IPS-15b (cell line): ENCODE measurements at regions not wholly inside any gene's neighbourhood (a gene's known extent, or its start where the extent isn't known, plus 50 kb on each side); places are given as distances from the start of the nearest gene placed in this dataset.

Source experiments
- H3K27me3 ChIP-seq: one replicate; pipeline ENCODE4 v1.6.1; 2013; ENCODE audit warnings: low read length; ENCODE audit not compliant: control insufficient read depth, insufficient read depth
- H3K36me3 ChIP-seq: one replicate; pipeline ENCODE4 v1.6.1; 2013; ENCODE audit warnings: low read length; ENCODE audit not compliant: control insufficient read depth, insufficient read depth
- H3K4me1 ChIP-seq: one replicate; pipeline ENCODE4 v1.6.1; 2013; ENCODE audit warnings: mild to moderate bottlenecking, low read length; ENCODE audit not compliant: control insufficient read depth, insufficient read depth
- H3K4me3 ChIP-seq: one replicate; pipeline ENCODE4 v1.5.1; 2013; ENCODE audit warnings: low read depth, low read length
- H3K9ac ChIP-seq: one replicate; pipeline ENCODE4 v1.6.1; 2013; ENCODE audit warnings: low read depth, mild to moderate bottlenecking, low read length
- H3K9me3 ChIP-seq: one replicate; pipeline ENCODE4 v1.6.1; 2013; ENCODE audit warnings: mild to moderate bottlenecking, low read length; ENCODE audit not compliant: control insufficient read depth, insufficient read depth

DNA sequence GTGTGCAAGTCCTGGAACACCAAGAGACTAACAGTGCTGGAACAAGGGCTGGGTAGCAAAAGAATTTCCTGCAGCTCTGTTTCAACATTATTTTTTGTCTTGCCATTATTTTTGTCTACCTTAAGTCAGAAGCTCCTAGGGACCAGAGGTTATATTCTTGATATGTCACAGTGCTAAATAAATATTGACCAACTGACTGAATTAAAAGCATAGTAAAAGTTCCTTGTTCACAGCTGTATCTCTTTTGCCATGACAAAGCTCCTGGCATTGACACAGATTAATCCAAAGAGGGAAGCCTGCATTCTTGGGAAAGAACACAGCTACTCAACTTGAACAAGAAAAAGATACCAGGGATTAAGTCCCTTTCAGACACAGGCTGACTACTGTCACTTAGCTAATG is 136.5 kb downstream of the SPTSSA start:
- Histone ChIP-seq H3K9me3 (no peaks in the 10 kb centered on the region), H3K4me1 (no peaks in the 10 kb centered on the region), H3K36me3 (no peaks in the 10 kb centered on the region), H3K9ac (no peak overlapping the region), H3K4me3 (no peak overlapping the region), H3K27me3 (no peaks in the 10 kb centered on the region)

DNA sequence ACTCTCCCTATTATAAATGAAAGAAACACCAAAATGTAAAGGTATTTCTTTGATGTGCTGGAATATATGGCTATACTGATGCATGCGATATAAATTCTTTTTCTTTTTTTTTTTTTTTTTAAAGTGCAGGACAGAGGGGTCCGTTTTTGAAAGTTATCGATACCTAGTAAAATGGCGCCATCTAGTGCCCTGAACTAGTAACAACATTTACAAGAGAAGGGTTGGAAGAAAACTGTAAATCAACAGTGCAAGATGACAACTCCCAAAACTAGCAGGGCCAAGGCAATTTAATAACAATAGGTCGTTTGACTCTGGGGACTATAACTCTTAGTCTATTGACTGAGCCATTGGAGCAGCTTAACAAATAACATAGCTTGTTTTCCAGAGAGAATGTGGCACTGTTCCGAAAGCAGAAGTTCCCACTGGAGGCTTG is 137.7 kb downstream of the SPTSSA start:
- Histone ChIP-seq H3K9ac (no peak overlapping the region), H3K4me3 (no peak overlapping the region), H3K36me3 (no peaks in the 10 kb centered on the region), H3K4me1 (no peaks in the 10 kb centered on the region), H3K27me3 (no peaks in the 10 kb centered on the region), H3K9me3 (no peaks in the 10 kb centered on the region)

DNA sequence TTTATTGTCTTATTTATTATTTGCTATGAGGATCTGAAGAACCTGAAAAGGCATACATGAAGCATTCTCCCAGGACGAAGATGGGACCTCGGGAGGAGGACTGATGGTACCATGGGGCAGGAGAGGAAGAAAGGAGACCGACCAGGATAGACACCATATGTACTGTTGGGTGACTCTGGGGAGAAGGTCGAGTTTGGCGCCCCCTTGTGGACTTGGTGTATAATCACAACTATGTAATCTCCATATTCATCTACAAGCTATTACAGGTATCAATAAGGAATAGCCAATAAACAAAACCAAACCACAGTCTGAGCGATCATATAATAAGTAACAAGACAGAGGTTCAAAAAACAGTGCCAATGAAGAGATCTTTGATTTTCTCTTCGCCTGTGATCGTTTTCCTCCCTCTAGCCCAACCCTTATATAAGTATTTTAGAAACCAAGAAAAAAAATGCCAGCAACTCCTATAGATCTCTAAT is 139.1 kb downstream of the SPTSSA start:
- Histone ChIP-seq H3K9ac (no peak overlapping the region), H3K4me3 (no peak overlapping the region), H3K4me1 (no peaks in the 10 kb centered on the region), H3K9me3 (no peaks in the 10 kb centered on the region), H3K27me3 (no peaks in the 10 kb centered on the region), H3K36me3 (no peaks in the 10 kb centered on the region)

- no peaks in the 10 kb centered on the region for H3K4me1 ChIP-seq
- H3K4me3 ChIP-seq: no peak overlapping the region
- H3K27me3 ChIP-seq: no peaks in the 10 kb centered on the region
- no peaks in the 10 kb centered on the region for H3K36me3 ChIP-seq
- no peaks in the 10 kb centered on the region for H3K9me3 ChIP-seq
- no peak overlapping the region for H3K9ac ChIP-seq
Observed at GRCh38 chr14:34319140-34319539, 142.9 kb downstream of the SPTSSA start.

DNA sequence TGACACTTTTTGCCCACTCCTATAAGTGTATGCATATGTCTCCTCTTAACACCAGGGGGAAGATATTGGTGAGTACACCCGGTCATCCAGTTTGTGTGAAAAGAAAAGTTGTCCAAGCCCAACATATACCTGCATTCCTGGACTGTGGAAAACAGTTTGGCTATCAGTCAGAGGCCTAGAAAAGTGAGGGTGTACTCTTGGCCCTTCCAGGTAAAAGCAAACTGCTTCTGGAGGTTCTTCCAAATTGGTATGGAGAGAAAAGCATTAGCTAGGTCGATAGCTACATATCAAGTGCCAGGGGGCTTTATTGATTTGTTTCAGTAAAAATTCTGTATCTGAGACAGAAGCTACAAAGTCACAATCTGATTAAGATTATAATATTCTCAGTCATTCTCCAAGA is 144.0 kb downstream of the SPTSSA start:
- Histone ChIP-seq H3K4me1 (no peaks in the 10 kb centered on the region), H3K27me3 (no peaks in the 10 kb centered on the region), H3K4me3 (no peak overlapping the region), H3K9me3 (no peaks in the 10 kb centered on the region), H3K36me3 (no peaks in the 10 kb centered on the region), H3K9ac (no peak overlapping the region)

GRCh38 chr14:34310724-34311123 is 151.3 kb downstream of the SPTSSA start:
- no peaks in the 10 kb centered on the region for H3K36me3 ChIP-seq
- no peaks in the 10 kb centered on the region for H3K4me1 ChIP-seq
- no peaks in the 10 kb centered on the region for H3K9me3 ChIP-seq
- H3K27me3 ChIP-seq: no peaks in the 10 kb centered on the region
- H3K4me3 ChIP-seq: no peak overlapping the region
- H3K9ac ChIP-seq: no peak overlapping the region

DNA sequence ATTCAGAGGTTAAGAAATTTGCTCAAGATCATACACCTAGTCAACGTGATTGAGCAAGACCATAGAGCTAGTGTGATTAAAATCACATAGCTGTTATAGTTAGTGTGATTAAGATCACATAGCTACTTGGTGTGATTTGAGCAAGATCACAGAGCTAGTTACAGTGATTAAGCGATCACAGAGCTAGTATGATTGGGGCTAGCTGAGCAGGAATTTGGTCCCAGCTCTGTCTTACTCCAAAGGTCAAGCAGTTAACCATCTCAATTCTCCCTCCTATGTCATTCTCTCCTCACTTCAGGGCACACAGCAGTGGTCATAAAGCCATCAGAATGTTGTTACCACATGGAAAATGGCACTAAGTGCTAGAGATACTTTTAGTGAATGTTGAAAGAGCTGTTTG is 158.2 kb downstream of the SPTSSA start:
- no peaks in the 10 kb centered on the region for H3K27me3 ChIP-seq
- no peak overlapping the region for H3K4me3 ChIP-seq
- H3K9ac ChIP-seq: no peak overlapping the region
- no peaks in the 10 kb centered on the region for H3K36me3 ChIP-seq
- no peaks in the 10 kb centered on the region for H3K4me1 ChIP-seq
- H3K9me3 ChIP-seq: no peaks in the 10 kb centered on the region

GRCh38 chr14:34302654-34303053 is 159.4 kb downstream of the SPTSSA start:
- Histone ChIP-seq H3K36me3 (no peaks in the 10 kb centered on the region), H3K9ac (no peak overlapping the region), H3K9me3 (no peaks in the 10 kb centered on the region), H3K4me1 (no peaks in the 10 kb centered on the region), H3K4me3 (no peak overlapping the region), H3K27me3 (no peaks in the 10 kb centered on the region)

GRCh38 chr14:34300882-34301734 is 160.9 kb downstream of the SPTSSA start:
- Histone ChIP-seq H3K27me3 (no peaks in the 10 kb centered on the region), H3K36me3 (no peaks in the 10 kb centered on the region), H3K9ac (no peak overlapping the region)

DNA sequence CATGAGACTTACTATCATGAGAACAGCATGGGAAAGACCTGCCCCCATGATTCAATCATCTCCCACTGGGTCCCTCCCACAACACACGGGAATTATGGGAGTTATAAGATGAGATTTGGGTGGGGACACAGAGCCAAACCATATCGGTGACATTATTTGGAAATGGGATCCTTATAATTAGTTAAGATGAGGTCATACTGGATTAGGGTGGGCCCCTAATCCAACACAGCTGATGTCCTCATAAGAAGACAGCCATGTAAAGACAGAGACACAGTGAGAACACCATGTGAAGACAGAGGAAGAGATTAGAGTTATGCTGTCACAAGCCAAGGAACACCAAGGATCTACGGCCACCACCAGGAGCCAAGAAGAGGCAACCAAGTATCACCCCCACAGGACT is 161.7 kb downstream of the SPTSSA start:
- Histone ChIP-seq H3K4me3 (no peak overlapping the region), H3K9ac (no peak overlapping the region), H3K4me1 (no peaks in the 10 kb centered on the region), H3K9me3 (no peaks in the 10 kb centered on the region), H3K36me3 (no peaks in the 10 kb centered on the region), H3K27me3 (no peaks in the 10 kb centered on the region)

More at GRCh38 chr14:34300882-34301734, 160.9 kb downstream of the SPTSSA start:
- Histone ChIP-seq H3K4me1 (no peaks in the 10 kb centered on the region), H3K9me3 (no peaks in the 10 kb centered on the region), H3K4me3 (no peak overlapping the region)

GRCh38 chr14:34299360-34299759 is 162.7 kb downstream of the SPTSSA start:
- H3K9ac ChIP-seq: no peak overlapping the region
- H3K4me3 ChIP-seq: no peak overlapping the region
- H3K27me3 ChIP-seq: no peaks in the 10 kb centered on the region
- H3K36me3 ChIP-seq: no peaks in the 10 kb centered on the region
- no peaks in the 10 kb centered on the region for H3K9me3 ChIP-seq
- H3K4me1 ChIP-seq: no peaks in the 10 kb centered on the region

GRCh38 chr14:34297786-34298520 is 164.1 kb downstream of the SPTSSA start:
- no peak overlapping the region for H3K9ac ChIP-seq
- no peaks in the 10 kb centered on the region for H3K4me1 ChIP-seq
- no peaks in the 10 kb centered on the region for H3K36me3 ChIP-seq
- no peak overlapping the region for H3K4me3 ChIP-seq
- no peaks in the 10 kb centered on the region for H3K27me3 ChIP-seq
- no peaks in the 10 kb centered on the region for H3K9me3 ChIP-seq
